SKM-1 (cell line): ENCODE measurements at regions not wholly inside any gene's neighbourhood (a gene's known extent, or its start where the extent isn't known, plus 50 kb on each side); places are given as distances from the start of the nearest gene placed in this dataset.

Experiments
- DNase-seq: peaks from one replicate; lab custom pipeline; 2025; ENCODE audit not compliant: unreplicated experiment; lab: John Stamatoyannopoulos, UW

DNA sequence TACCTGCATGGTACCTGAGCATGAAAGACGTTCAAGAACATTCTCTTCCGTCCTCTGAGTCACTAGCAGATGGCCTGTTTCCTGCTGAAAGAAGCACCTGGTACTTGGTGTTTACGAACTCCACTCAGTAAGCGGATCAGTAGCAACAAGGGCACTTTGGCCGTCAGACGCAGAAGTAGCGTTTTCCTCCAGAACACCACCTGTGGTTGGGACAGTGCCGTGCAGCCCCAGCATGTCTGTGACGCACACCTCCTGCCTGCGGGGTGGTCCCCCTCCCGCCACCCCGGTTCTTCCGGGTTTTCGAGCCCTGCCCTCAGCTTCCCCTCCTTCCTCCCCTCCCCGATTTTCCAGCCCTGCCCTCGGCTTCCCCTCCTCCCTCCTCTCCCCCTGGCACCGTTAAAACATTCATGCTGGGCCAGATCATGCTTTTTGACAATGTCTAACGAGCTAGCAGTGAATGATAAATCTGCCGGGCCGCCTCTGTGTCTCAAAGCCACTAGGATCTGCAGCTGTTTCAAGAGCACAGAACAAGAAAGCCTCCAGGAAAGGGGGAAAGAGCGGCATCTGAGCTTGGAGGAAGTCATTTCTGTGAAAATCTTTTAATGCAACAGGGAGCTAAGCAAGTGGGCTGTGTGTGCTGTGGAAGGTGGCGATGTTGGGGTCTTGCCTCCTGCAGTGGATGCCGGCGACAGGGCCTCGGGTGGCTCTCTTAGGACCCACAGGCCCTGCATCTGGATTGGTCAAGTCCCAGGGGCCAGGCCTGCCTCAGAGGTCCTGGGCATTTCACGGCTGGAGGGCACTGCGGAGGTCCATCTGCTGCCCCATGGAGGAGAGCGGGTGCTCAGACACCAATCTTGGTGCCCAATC, 207.9 kb downstream of the ERMARD start:
- DNase-seq: no peak

DNA sequence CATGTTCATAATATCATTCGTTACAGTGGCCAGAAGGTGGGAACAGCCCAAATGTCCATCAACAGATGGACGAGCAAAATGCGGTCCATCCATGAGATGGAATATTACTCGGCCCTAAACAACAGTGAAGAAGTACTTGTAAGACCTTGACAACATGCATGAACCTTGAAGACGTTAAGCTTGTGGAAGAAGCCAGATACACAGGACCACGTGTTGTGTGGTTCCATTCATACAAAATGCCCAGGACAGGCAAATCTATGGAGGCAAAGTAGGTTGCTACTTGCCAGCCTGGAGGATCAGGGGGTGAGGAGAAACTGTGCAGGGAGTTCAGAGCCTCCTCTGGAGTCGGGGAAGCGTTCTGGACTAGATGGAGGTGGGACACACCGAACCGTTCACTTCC, 207.1 kb downstream of the ERMARD start:
- DNase-seq: no peak

GRCh38 chr6:169957351-169957963, 206.0 kb downstream of the ERMARD start:
- DNase-seq: no peak

GRCh38 chr6:169956580-169956979, 205.2 kb downstream of the ERMARD start:
- no peak for DNase-seq

DNA sequence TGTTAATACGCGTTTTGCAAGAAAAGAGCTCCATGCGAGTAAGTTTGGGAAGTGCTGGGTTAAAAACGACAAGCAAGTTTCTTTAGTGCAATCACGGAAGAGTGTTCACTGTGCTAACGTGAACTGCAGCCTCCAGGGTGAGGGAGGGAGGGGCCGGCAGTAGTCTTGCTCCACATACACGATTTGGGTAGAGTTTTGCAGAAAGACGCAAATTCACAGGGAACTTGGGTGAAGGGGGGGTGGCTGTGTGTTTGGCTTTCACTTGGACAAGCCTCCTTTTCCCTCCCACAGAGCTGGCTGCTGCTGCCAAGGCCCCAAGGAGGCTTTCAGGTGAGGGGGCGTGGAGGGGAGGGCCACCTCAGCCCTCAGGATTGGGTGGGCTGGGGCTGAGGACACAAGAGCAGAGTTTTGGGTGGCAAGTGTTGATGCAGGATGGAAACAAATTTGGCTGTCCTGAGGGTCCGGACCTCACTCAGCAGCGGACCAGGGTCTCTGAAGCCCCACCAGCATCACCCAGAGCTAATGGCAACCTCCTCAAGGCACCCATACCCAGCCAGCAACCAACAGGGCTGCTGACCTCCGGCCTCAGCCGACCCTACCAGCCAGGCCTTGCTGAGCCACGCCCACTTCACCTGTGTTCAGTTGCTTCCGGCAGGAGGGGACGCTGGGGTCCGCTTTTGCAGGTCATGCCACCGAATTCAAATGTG, 204.5 kb downstream of the ERMARD start:
- DNase-seq: no peak

DNA sequence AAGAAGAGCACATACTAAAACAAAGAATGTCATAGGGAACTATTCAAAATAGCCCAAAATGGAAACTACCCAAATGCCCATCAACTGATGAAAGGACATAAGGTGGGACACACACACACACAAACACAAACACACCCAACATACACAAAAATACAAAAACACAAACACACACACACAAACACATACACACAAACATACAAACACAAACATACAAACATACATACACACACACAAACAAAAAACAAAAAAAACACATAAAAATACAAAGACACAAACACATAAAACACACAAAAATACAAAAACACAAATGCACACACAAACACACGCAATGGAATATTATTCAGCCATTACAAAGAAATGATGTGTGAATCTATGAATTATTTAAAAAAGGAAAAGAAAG, 203.6 kb downstream of the ERMARD start:
- DNase-seq: no peak

- no peak for DNase-seq
Observed at GRCh38 chr6:169953686-169954085, 202.3 kb downstream of the ERMARD start.

DNA sequence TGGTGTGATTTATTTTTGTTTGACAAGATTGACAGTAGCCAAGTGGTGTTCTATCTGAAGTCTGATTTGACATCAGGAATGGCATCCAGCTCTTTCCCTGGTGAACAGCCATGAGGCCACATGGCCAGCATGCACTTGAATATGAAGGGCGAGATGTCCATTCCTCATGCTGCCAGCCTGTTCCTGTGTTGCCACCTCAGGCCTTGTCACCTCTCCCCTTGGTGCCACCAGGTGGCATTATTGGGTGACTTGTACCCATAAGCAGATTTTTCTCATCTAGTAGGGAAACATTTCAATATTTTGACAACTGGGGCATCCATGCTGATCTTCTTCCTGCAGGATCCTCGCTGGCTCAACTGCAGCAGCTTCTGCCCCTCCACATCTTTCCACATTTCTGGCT, 199.1 kb downstream of the ERMARD start:
- DNase-seq: no peak

DNA sequence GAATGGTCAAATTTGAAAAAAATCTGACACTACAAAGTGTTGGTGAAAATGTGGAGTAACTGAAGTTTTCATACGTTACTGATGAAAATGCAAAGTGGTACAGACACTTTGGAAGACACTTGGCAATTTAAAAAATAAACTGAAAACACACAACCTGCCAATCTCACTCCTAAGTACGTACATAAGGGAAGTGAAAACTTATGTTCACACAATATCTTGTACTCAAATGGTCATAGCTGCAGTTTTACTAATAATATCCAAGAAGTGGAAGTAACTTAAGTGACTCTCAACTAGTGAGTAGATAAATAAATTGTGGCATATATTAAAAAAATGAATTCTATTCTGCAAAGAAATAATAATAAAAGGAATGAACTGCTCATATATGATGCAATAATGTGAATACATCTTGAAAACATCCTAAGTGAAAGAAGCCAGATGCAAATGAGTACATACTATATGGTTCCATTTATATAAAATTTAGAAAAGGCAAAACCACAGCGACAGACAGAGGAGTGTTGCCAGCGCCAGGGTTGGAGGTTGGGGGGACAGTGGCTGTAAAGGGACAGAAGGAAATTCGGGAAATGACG, 198.2 kb downstream of the ERMARD start:
- DNase-seq: no peak

GRCh38 chr6:169946971-169947370, 195.5 kb downstream of the ERMARD start:
- DNase-seq: no peak

- DNase-seq: no peak
Observed at GRCh38 chr6:169945117-169945516, 193.7 kb downstream of the ERMARD start.

GRCh38 chr6:169944415-169944814, 193.0 kb downstream of the ERMARD start:
- DNase-seq: no peak

GRCh38 chr6:169944061-169944337, 192.6 kb downstream of the ERMARD start:
- DNase-seq: no peak

DNA sequence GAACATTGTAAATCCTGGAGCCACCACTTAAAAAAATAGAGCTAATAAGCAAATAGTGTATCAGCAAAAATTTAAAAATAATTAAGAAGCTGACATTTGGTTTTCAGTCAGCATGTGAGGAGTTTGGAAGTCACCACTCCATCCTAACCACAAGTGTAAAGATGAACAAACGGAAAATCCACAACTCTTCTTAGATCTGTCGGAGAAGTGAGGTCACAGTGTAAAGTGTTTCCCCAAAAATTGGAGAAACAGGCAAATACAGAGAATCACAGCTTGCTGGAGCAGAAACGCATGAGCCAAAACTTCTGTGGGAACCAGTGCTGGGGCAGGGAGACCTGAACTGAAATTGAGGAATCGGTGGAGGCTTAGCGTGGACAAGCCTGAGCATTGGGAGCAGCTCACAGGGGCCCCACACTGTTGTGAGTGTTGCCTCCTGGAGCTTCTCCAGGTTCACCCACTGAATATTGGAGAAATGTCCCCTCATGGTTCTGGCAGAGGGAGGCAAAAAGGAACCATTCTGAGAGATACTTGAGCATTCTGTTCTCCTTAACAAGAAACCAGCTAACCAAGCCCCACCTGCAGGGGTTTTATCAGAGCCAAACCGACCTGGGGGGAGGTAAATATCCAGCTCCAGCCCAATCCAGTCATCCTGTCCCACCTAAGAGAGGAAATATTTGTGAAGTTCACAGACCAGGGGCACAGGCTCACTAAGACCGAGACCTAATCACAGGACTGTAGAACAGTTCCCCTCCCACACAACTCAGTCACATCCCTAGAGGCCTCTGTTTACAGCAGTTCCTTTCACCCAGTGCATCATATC, 192.0 kb downstream of the ERMARD start:
- DNase-seq: no peak

GRCh38 chr6:169942173-169942572, 190.8 kb downstream of the ERMARD start:
- no peak for DNase-seq

DNA sequence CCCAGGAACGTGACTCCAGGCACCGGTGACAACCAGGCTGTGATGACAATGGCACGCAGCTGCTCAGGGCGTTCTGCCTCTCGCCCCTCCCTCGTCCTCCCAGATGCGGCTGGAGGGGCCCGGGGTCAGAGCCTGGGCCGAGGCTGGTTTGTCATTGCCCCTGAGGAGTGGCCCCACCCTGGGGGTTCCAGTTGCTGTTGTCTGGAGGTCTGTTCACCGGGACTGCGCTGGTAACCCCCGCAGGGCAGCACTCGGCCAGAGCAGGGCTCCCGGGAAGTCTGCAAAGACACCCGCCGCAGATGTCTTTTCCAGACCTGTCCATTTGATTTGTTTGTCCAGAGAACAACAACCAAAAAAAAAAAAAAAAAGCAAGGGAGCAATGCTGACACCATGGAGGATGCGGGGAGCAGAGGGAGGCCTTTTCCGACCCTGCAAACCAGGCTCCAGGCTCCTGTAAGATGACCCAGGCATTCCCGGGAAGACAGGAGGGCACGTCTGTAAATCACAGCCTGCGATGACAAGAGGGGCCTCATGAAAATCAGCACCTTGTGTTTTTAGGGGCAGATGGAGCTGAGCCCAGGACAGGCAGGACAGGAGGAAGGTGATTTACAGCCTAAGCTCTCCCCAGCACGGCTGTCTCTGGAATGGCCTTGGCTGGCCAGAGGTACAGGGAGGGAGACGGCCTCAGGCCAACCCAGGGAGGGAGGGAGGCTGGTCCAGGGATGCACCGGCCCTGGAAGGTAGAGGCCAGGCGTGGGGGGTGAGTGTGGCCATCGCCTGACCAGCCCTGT, 189.3 kb downstream of the ERMARD start:
- no peak for DNase-seq

DNA sequence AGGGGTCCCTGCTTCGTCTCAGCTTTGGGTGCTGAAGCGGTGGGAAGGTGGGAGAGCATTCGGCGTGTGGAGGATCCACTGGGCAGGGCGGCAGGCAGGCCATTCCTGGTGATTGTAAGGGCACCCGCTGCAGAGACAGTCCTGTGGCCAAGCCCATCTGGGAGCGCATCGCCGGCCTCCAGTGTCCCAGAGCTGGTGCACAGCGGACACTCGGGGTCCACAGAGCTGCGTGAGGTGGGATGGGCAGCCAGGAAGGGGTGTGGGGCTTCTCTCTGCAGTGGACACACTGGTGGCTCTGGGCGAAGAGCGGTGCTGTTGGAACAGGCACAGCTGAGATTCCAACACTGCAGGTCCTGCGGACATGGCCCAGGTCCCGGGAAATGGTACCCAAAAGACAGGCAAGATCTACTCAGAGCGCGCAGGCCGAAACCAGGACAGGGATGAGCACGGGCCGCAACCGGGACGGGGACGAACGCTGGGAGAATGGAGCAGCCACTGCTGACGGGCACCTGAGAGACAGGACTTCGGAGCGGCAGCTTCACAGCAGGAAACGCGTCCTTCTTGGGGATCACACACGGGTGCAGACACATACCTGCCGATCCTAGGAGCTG, 188.2 kb downstream of the ERMARD start:
- DNase-seq: no peak

DNA sequence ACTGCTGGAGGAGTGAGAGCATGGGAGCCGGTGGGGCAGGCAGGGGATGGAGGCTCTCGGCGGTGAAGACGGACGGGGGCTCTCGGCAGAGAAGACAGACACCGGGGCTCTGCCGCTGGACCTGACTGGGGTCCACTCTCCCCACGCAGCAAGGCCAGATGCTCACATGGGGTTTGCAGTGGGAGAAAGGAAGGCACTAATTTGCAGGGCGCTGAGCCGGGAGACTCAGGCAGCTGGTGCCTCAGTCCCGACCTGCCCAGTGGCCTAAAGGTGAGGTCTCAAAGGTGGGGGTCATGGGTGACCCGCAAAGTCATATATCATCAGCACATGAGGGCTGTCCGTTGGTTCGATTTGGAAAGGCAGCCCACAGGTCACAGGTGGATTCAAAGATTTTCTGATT, 187.3 kb downstream of the ERMARD start:
- DNase-seq: no peak

- DNase-seq: no peak
Observed at GRCh38 chr6:169938262-169938701, 186.9 kb downstream of the ERMARD start.
